CD4-positive, alpha-beta T cell (primary cell): ENCODE measurements at regions not wholly inside any gene's neighbourhood (a gene's known extent, or its start where the extent isn't known, plus 50 kb on each side); places are given as distances from the start of the nearest gene placed in this dataset.

ENCODE experiments used
- ATAC-seq: fragments of 200-7000 bp; cut with Tn5 transposase; one replicate; pipeline ENCODE4 v1.10.0; 2022; ENCODE audit warnings: mild to moderate bottlenecking; ENCODE audit not compliant: poor library complexity
- CTCF ChIA-PET: fragments of 350-600 bp; sonication (Branson Sonifier 250); formaldehyde crosslinking; loops from one replicate; lab custom pipeline; 2021; ENCODE audit warnings: antibody characterized with exemption, inconsistent platforms; lab: Charles Lee
- POLR2A ChIA-PET: fragments of 350-600 bp; sonication (Branson Sonifier 250); formaldehyde crosslinking; loops from one replicate; lab custom pipeline; 2021; ENCODE audit warnings: antibody characterized with exemption, inconsistent platforms; lab: Charles Lee
- DNase-seq, 14 experiments: peaks; one replicate each; pipeline ENCODE4 v3.0.0-alpha.2; 2013 to 2020; ENCODE audit warnings: mixed read lengths in 2 of 14
- H3K27ac ChIP-seq, 2 donors: one replicate each; pipeline versions ENCODE4 v1.5.1 to v1.7.0; 2013; ENCODE audit warnings: low read length in 2 of 2, low read depth in 1 of 2, mild to moderate bottlenecking in 1 of 2
- H3K27me3 ChIP-seq, 2 experiments: 1 replicate in 1 of 2; 2 replicates in 1 of 2; pipeline versions ENCODE4 v1.6.1 to v1.7.0; 2013; ENCODE audit warnings: low read length in 2 of 2, control low read depth in 1 of 2, mild to moderate bottlenecking in 1 of 2, moderate library complexity in 1 of 2; ENCODE audit not compliant: insufficient read depth in 2 of 2, control insufficient read depth in 1 of 2
- H3K36me3 ChIP-seq: one replicate; pipeline ENCODE4 v1.6.1; 2013; ENCODE audit warnings: low read length, control low read depth; ENCODE audit not compliant: insufficient read depth
- H3K4me1 ChIP-seq: one replicate; pipeline ENCODE4 v1.6.1; 2013; ENCODE audit warnings: low read length, control low read depth; ENCODE audit not compliant: insufficient read depth
- H3K4me3 ChIP-seq: one replicate; pipeline ENCODE4 v1.5.1; 2013; ENCODE audit warnings: mild to moderate bottlenecking, low read length, moderate library complexity
- H3K9me3 ChIP-seq, 2 experiments: 1 replicate in 1 of 2; 2 replicates in 1 of 2; pipeline versions ENCODE4 v1.6.1 to v1.7.0; 2013; ENCODE audit warnings: low read length in 2 of 2, mild to moderate bottlenecking in 2 of 2, control low read depth in 1 of 2, moderate library complexity in 1 of 2; ENCODE audit not compliant: control insufficient read depth in 1 of 2, insufficient read depth in 1 of 2
- H3K27ac Mint-ChIP-seq: one replicate; pipeline ENCODE4 v1.8.0; 2020; ENCODE audit warnings: mixed read lengths
- H3K27me3 Mint-ChIP-seq: one replicate; pipeline ENCODE4 v1.8.0; 2021; ENCODE audit warnings: mixed read lengths
- H3K36me3 Mint-ChIP-seq: one replicate; pipeline ENCODE4 v1.8.0; 2021; ENCODE audit warnings: low read depth, mixed read lengths
- H3K4me1 Mint-ChIP-seq: one replicate; pipeline ENCODE4 v1.8.0; 2021; ENCODE audit warnings: low read depth, mixed read lengths
- H3K4me3 Mint-ChIP-seq: one replicate; pipeline ENCODE4 v1.8.0; 2020; ENCODE audit warnings: mild to moderate bottlenecking, mixed read lengths
- H3K9me3 Mint-ChIP-seq: one replicate; pipeline ENCODE4 v1.8.0; 2020; ENCODE audit warnings: mixed read lengths
- intact Hi-C, 2 experiments: fragments of 100-400 bp; cut with DNase I in 1 of 2; cut with micrococcal nuclease in 1 of 2; formaldehyde crosslinking; loops; one replicate each; pipeline versions ENCODE4 v1.15.1 to v1.9.0; 2023 to 2025; cut with DNase I, micrococcal nuclease
- TF ChIP-seq, protein P1 (sequence below): fragments of 200-600 bp; IDR thresholded peaks from one replicate; pipeline ENCODE4 v1.8.0; 2022; ENCODE audit warnings: antibody characterized with exemption, mild to moderate bottlenecking

- H3K27me3 Mint-ChIP-seq, result no peaks in the 10 kb centered on the region
- Histone ChIP-seq H3K4me1 (no peaks in the 10 kb centered on the region), H3K36me3 (no peaks in the 10 kb centered on the region), H3K27me3 (no peaks in the 10 kb centered on the region), H3K9me3 (peaks cover 0 to 6% of the 10 kb centered on the region in 2 experiments), H3K27ac (no peak overlapping the region), H3K4me3 (no peak overlapping the region)
- ATAC-seq (no peak), DNase-seq (no peak)
- POLR2A ChIA-PET, result no interaction called here
- TF ChIP-seq, protein P1, sequence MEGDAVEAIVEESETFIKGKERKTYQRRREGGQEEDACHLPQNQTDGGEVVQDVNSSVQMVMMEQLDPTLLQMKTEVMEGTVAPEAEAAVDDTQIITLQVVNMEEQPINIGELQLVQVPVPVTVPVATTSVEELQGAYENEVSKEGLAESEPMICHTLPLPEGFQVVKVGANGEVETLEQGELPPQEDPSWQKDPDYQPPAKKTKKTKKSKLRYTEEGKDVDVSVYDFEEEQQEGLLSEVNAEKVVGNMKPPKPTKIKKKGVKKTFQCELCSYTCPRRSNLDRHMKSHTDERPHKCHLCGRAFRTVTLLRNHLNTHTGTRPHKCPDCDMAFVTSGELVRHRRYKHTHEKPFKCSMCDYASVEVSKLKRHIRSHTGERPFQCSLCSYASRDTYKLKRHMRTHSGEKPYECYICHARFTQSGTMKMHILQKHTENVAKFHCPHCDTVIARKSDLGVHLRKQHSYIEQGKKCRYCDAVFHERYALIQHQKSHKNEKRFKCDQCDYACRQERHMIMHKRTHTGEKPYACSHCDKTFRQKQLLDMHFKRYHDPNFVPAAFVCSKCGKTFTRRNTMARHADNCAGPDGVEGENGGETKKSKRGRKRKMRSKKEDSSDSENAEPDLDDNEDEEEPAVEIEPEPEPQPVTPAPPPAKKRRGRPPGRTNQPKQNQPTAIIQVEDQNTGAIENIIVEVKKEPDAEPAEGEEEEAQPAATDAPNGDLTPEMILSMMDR, result no peak
- intact Hi-C loops, result no loop called here
- no peaks in the 10 kb centered on the region for H3K9me3 Mint-ChIP-seq
- CTCF ChIA-PET, result no interaction called here
- H3K36me3 Mint-ChIP-seq, result no peaks in the 10 kb centered on the region
- H3K27ac Mint-ChIP-seq, result no peak overlapping the region
- H3K4me3 Mint-ChIP-seq, result no peak overlapping the region
- no peaks in the 10 kb centered on the region for H3K4me1 Mint-ChIP-seq
Observed at GRCh38 chr10:29870522-29871044, 188.8 kb downstream of the JCAD start.

- H3K4me1 Mint-ChIP-seq, result no peaks in the 10 kb centered on the region
- Histone ChIP-seq H3K27ac (no peak overlapping the region), H3K9me3 (peaks cover 0 to 6% of the 10 kb centered on the region in 2 experiments), H3K36me3 (no peaks in the 10 kb centered on the region), H3K27me3 (no peaks in the 10 kb centered on the region), H3K4me3 (no peak overlapping the region), H3K4me1 (no peaks in the 10 kb centered on the region)
- H3K27me3 Mint-ChIP-seq, result no peaks in the 10 kb centered on the region
- intact Hi-C loops, result no loop called here
- ChIA-PET CTCF (no interaction called here), POLR2A (no interaction called here)
- no peaks in the 10 kb centered on the region for H3K36me3 Mint-ChIP-seq
- TF ChIP-seq, protein P1, result no peak
- no peak for ATAC-seq
- DNase-seq, result no peak
- H3K9me3 Mint-ChIP-seq, result no peaks in the 10 kb centered on the region
- H3K4me3 Mint-ChIP-seq, result no peak overlapping the region
- H3K27ac Mint-ChIP-seq, result no peak overlapping the region
Observed at GRCh38 chr10:29869593-29869992, 189.8 kb downstream of the JCAD start.

- CTCF ChIA-PET, result no interaction called here
- intact Hi-C loops, result no loop called here
- no peaks in the 10 kb centered on the region for H3K4me1 Mint-ChIP-seq
- TF ChIP-seq, protein P1, result no peak
- H3K4me3 Mint-ChIP-seq, result no peak overlapping the region
- no peaks in the 10 kb centered on the region for H3K27me3 ChIP-seq
- H3K27ac ChIP-seq, result no peak overlapping the region
- H3K27ac Mint-ChIP-seq, result no peak overlapping the region
- no peaks in the 10 kb centered on the region for H3K9me3 Mint-ChIP-seq
- DNase-seq (no peak), ATAC-seq (no peak)
- H3K36me3 ChIP-seq, result no peaks in the 10 kb centered on the region
- peaks cover 0 to 6% of the 10 kb centered on the region in 2 experiments for H3K9me3 ChIP-seq
- POLR2A ChIA-PET, result no interaction called here
- no peaks in the 10 kb centered on the region for H3K27me3 Mint-ChIP-seq
- no peak overlapping the region for H3K4me3 ChIP-seq
- H3K36me3 Mint-ChIP-seq, result no peaks in the 10 kb centered on the region
- H3K4me1 ChIP-seq, result no peaks in the 10 kb centered on the region
Observed at GRCh38 chr10:29866356-29866755, 193.0 kb downstream of the JCAD start.
